B cell (primary cell): ENCODE measurements at regions not wholly inside any gene's neighbourhood (a gene's known extent, or its start where the extent isn't known, plus 50 kb on each side); places are given as distances from the start of the nearest gene placed in this dataset.

Source experiments
- ATAC-seq: fragments of 200-7000 bp; cut with Tn5 transposase; one replicate; pipeline ENCODE4 v1.10.0; 2021; ENCODE audit warnings: low read depth, mild to moderate bottlenecking, moderate number of reproducible peaks, moderate library complexity
- CTCF ChIA-PET: fragments of 350-600 bp; sonication (Branson Sonifier 250); formaldehyde crosslinking; loops from one replicate; lab custom pipeline; 2021; ENCODE audit warnings: antibody characterized with exemption, inconsistent platforms; lab: Charles Lee
- POLR2A ChIA-PET: fragments of 350-600 bp; sonication (Branson Sonifier 250); formaldehyde crosslinking; loops from one replicate; lab custom pipeline; 2021; ENCODE audit warnings: antibody characterized with exemption; lab: Charles Lee
- DNase-seq: peaks from one replicate; pipeline ENCODE4 v3.0.0; 2013
- H2AFZ ChIP-seq: 2 replicates; pipeline ENCODE4 v1.6.1; 2012; ENCODE audit warnings: mild to moderate bottlenecking, low read depth, low read length; ENCODE audit not compliant: insufficient read depth, poor library complexity, severe bottlenecking
- H3K27ac ChIP-seq, 2 donors: 1 replicate in 1 of 2; 2 replicates in 1 of 2; pipeline ENCODE4 v1.5.1; 2012 to 2013; ENCODE audit warnings: low read length in 2 of 2, mild to moderate bottlenecking in 2 of 2, moderate library complexity in 1 of 2
- H3K27me3 ChIP-seq, 4 experiments: fragments of 200-600 bp in 1 of 4; sonication (generic) in 1 of 4; replicated peaks in 1 of 4; 1 replicate in 2 of 4; 2 replicates in 2 of 4; pipeline versions ENCODE4 v1.6.1 to v1.7.0; 2013 to 2016; ENCODE audit warnings: low read length in 3 of 4, mild to moderate bottlenecking in 2 of 4, mixed read lengths in 1 of 4, moderate library complexity in 1 of 4; ENCODE audit not compliant: insufficient read depth in 4 of 4, control insufficient read depth in 3 of 4; ENCODE audit errors: control extremely low read depth in 1 of 4
- H3K36me3 ChIP-seq, 2 experiments: replicated peaks in 1 of 2; 1 replicate in 1 of 2; 2 replicates in 1 of 2; pipeline versions ENCODE4 v1.6.1 to v1.7.1; 2013; ENCODE audit warnings: low read length in 1 of 2; ENCODE audit not compliant: insufficient read depth in 2 of 2, control insufficient read depth in 1 of 2; ENCODE audit errors: control extremely low read depth in 1 of 2, extremely low read depth in 1 of 2
- H3K4me1 ChIP-seq, 2 donors: fragments of 200-600 bp in 1 of 2; sonication (generic) in 1 of 2; 1 replicate in 1 of 2; 2 replicates in 1 of 2; pipeline versions ENCODE4 v1.5.1 to v1.6.1; 2013 to 2017; ENCODE audit warnings: low read length in 2 of 2; ENCODE audit not compliant: control insufficient read depth in 2 of 2, insufficient read depth in 2 of 2
- H3K4me2 ChIP-seq: replicated peaks from 2 replicates; pipeline ENCODE3; 2012; ENCODE audit warnings: mild to moderate bottlenecking, low read depth, low read length; ENCODE audit not compliant: poor library complexity, severe bottlenecking
- H3K4me3 ChIP-seq, 5 experiments: fragments of 200-600 bp in 1 of 5; sonication (generic) in 1 of 5; 1 replicate in 3 of 5; 2 replicates in 2 of 5; pipeline versions ENCODE4 v1.5.1 to v1.7.0; 2011 to 2016; ENCODE audit warnings: low read length in 4 of 5, mild to moderate bottlenecking in 4 of 5, low read depth in 2 of 5, control low read depth in 1 of 5, moderate library complexity in 1 of 5; ENCODE audit not compliant: insufficient read depth in 1 of 5; ENCODE audit errors: control extremely low read depth in 1 of 5, extremely low read depth in 1 of 5
- H3K79me2 ChIP-seq: fragments of 200-600 bp; sonication (generic); one replicate; pipeline ENCODE4 v1.6.0; 2016; ENCODE audit warnings: low read length; ENCODE audit not compliant: control insufficient read depth, insufficient read depth
- H3K9ac ChIP-seq: fragments of 200-600 bp; sonication (generic); 2 replicates; pipeline ENCODE4 v1.6.1; 2017; ENCODE audit warnings: mild to moderate bottlenecking, low read length, moderate library complexity
- H3K9me3 ChIP-seq, 3 donors: one replicate each; pipeline versions ENCODE4 v1.6.1 to v1.7.1; 2013; ENCODE audit warnings: low read length in 2 of 3; ENCODE audit not compliant: control insufficient read depth in 2 of 3, insufficient read depth in 1 of 3; ENCODE audit errors: control extremely low read depth in 1 of 3
- H4K20me1 ChIP-seq: 2 replicates; pipeline ENCODE4 v1.6.0; 2012; ENCODE audit warnings: mild to moderate bottlenecking, low read length; ENCODE audit not compliant: insufficient read depth, control insufficient read depth, poor library complexity, severe bottlenecking
- H3K27ac Mint-ChIP-seq: one replicate; pipeline ENCODE4 v1.8.0; 2021; ENCODE audit warnings: mixed read lengths
- H3K27me3 Mint-ChIP-seq: one replicate; pipeline ENCODE4 v1.8.0; 2021; ENCODE audit warnings: mixed read lengths
- H3K4me1 Mint-ChIP-seq: one replicate; pipeline ENCODE4 v1.8.0; 2021; ENCODE audit warnings: mixed read lengths
- H3K4me3 Mint-ChIP-seq: one replicate; pipeline ENCODE4 v1.8.0; 2021; ENCODE audit warnings: mixed read lengths
- H3K9me3 Mint-ChIP-seq: one replicate; pipeline ENCODE4 v1.8.0; 2022; ENCODE audit warnings: mixed read lengths; ENCODE audit not compliant: insufficient read depth
- EZH2 ChIP-seq: IDR thresholded peaks from 2 replicates; pipeline ENCODE4 v1.6.1; 2012; ENCODE audit warnings: borderline replicate concordance, low read depth, mild to moderate bottlenecking, moderate library complexity, low read length; ENCODE audit not compliant: insufficient read depth, poor library complexity, severe bottlenecking
- WGBS: methylation state at CpG from one replicate; pipeline ENCODE4 v1.1.5; 2013; ENCODE audit warnings: missing lambda C conversion rate; ENCODE audit not compliant: insufficient coverage; 5-methylcytosine and 5-hydroxymethylcytosine counted together
- intact Hi-C: fragments of 100-400 bp; cut with micrococcal nuclease; formaldehyde crosslinking; loops from one replicate; pipeline ENCODE4 v1.10.0; 2022
- TF ChIP-seq, protein P1 (sequence below): fragments of 200-600 bp; IDR thresholded peaks from one replicate; pipeline ENCODE4 v1.8.0; 2022; ENCODE audit warnings: antibody characterized with exemption, mild to moderate bottlenecking

DNA sequence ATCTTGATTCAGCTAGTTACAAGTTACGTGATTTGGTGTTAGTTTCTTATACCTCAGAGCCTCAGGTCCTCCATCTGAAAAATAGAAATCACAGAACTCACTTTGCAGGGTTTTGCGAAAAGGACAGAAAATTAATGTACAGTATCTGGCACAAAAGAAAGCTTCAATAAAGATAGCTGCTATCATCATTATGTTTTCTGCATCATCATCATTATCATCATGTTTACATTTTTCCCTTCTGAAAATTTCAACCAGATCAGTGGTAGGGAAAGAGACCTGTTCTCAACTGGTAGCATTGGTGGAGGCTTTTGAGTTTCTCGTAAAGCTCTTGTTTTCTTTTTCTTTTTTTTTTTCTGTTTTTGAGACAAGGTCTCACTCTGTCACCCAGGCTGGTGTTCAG, 174.7 kb upstream of the PBX1 start:
- no peak overlapping the region for H3K4me2 ChIP-seq
- no peak overlapping the region for H3K4me3 ChIP-seq
- Mint-ChIP-seq H3K27me3 (no peaks in the 10 kb centered on the region), H3K4me3 (no peak overlapping the region), H3K9me3 (no peaks in the 10 kb centered on the region), H3K27ac (no peak overlapping the region), H3K4me1 (no peaks in the 10 kb centered on the region)
- H3K27me3 ChIP-seq = no peaks in the 10 kb centered on the region
- H3K9ac ChIP-seq = no peak overlapping the region
- CTCF ChIA-PET = no interaction called here
- TF ChIP-seq, protein P1, sequence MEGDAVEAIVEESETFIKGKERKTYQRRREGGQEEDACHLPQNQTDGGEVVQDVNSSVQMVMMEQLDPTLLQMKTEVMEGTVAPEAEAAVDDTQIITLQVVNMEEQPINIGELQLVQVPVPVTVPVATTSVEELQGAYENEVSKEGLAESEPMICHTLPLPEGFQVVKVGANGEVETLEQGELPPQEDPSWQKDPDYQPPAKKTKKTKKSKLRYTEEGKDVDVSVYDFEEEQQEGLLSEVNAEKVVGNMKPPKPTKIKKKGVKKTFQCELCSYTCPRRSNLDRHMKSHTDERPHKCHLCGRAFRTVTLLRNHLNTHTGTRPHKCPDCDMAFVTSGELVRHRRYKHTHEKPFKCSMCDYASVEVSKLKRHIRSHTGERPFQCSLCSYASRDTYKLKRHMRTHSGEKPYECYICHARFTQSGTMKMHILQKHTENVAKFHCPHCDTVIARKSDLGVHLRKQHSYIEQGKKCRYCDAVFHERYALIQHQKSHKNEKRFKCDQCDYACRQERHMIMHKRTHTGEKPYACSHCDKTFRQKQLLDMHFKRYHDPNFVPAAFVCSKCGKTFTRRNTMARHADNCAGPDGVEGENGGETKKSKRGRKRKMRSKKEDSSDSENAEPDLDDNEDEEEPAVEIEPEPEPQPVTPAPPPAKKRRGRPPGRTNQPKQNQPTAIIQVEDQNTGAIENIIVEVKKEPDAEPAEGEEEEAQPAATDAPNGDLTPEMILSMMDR = no peak
- no peak for TF ChIP-seq EZH2
- H2AFZ ChIP-seq = no peak overlapping the region
- H3K9me3 ChIP-seq = peaks cover 0 to 3% (median 0%) of the 10 kb centered on the region in 3 donors
- DNase-seq (no peak), ATAC-seq (no peak)
- H4K20me1 ChIP-seq = no peaks in the 10 kb centered on the region
- intact Hi-C loops = no loop called here
- H3K79me2 ChIP-seq = no peaks in the 10 kb centered on the region
- H3K27ac ChIP-seq = no peak overlapping the region
- POLR2A ChIA-PET = no interaction called here
- 92% methylated on average over 2 of the region's 3 CpGs for WGBS
- no peaks in the 10 kb centered on the region for H3K4me1 ChIP-seq
- H3K36me3 ChIP-seq = no peaks in the 10 kb centered on the region

DNA sequence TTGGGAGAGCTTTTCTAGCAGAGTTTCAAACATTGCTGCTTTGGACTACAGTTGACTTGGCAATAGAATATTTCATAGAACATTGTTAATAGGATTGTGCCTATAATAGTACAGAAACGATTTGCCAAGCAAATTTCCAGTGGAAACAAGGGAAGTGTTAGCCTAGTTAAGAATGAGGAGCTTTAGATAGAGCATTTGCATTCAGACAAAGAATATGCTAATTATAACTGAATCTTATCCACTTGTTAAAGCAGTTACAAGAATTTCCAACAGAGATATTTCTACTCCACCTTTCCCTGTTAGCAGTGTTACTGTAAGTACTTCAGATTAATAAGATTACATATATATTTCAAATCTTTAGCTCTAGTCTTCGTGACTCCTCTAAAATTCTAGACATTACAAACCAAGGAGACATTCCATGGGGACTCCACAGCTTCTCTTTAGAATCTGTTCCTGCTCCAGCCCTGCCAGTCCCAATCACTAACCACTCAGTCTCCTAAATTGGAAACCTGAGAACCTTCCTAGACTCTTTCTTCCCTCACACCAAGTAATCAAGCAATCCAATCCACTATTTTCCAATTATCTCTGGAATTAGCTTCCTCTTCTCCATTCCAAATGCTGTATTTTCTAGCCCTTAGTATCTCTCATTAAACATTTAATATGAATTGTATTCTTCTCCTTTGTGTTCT, 141.8 kb upstream of the PBX1 start:
- H3K4me1 ChIP-seq = no peaks in the 10 kb centered on the region
- peaks cover 0 to 4% (median 0%) of the 10 kb centered on the region in 3 donors for H3K9me3 ChIP-seq
- H3K4me3 ChIP-seq = no peak overlapping the region
- H3K4me3 Mint-ChIP-seq = no peak overlapping the region
- TF ChIP-seq, protein P1 = no peak
- no peak for TF ChIP-seq EZH2
- no peak overlapping the region for H3K4me2 ChIP-seq
- H3K27me3 Mint-ChIP-seq = no peaks in the 10 kb centered on the region
- no peak overlapping the region for H3K27ac Mint-ChIP-seq
- ChIA-PET POLR2A (no interaction called here), CTCF (no interaction called here)
- H3K27ac ChIP-seq = no peak overlapping the region
- no peaks in the 10 kb centered on the region for H3K4me1 Mint-ChIP-seq
- 55% methylated on average over 1 of the region's 2 CpGs for WGBS
- H4K20me1 ChIP-seq = no peaks in the 10 kb centered on the region
- intact Hi-C loops = no loop called here
- DNase-seq (no peak), ATAC-seq (no peak)
- H3K9me3 Mint-ChIP-seq = no peaks in the 10 kb centered on the region
- no peaks in the 10 kb centered on the region for H3K36me3 ChIP-seq
- H2AFZ ChIP-seq = no peak overlapping the region
- no peaks in the 10 kb centered on the region for H3K27me3 ChIP-seq
- no peak overlapping the region for H3K9ac ChIP-seq
- no peaks in the 10 kb centered on the region for H3K79me2 ChIP-seq
